A549 (cell line): ENCODE measurements at regions not wholly inside any gene's neighbourhood (a gene's known extent, or its start where the extent isn't known, plus 50 kb on each side); places are given as distances from the start of the nearest gene placed in this dataset.

Experiments used
- ATAC-seq, 2 experiments: fragments of 200-7000 bp in 1 of 2; fragments of >200 bp in 1 of 2; cut with Nextera tagmentation in 1 of 2; cut with Tn5 transposase in 1 of 2; 3 replicates each; pipeline versions ENCODE4 v1.8.0 to v1.9.1; 2018 to 2020; ENCODE audit warnings: mild to moderate bottlenecking in 1 of 2, moderate library complexity in 1 of 2
- CTCF ChIA-PET: fragments of 300-600 bp; sonication (Branson Sonifier 250); formaldehyde crosslinking; extraction: SDS; loops from one replicate; lab custom pipeline; 2021; ENCODE audit warnings: antibody characterized with exemption, inconsistent platforms; lab: Yijun Ruan, JAX
- POLR2A ChIA-PET: fragments of 350-600 bp; formaldehyde crosslinking; extraction: SDS; loops from one replicate; lab custom pipeline; 2021; ENCODE audit warnings: antibody characterized with exemption, inconsistent platforms; lab: Yijun Ruan, JAX
- DNase-seq, 2 experiments: peaks; one replicate each; pipeline versions ENCODE4 v3.0.0 to v3.0.0-alpha.2; 2011 to 2016; ENCODE audit warnings: low read depth in 1 of 2, low spot score in 1 of 2
- FAIRE-seq: peaks from 2 replicates; lab custom pipeline; 2011; peaks lifted over from hg19 to GRCh38; lab: Jason Lieb, UNC
- H3K27ac ChIP-seq, 2 experiments: fragments of >200 bp; sonication (Bioruptor Twin); formaldehyde crosslinking; 3 replicates each; pipeline ENCODE4 v1.5.1; 2016 to 2017
- H3K4me1 ChIP-seq: fragments of >200 bp; sonication (Bioruptor Twin); formaldehyde crosslinking; 3 replicates; pipeline ENCODE4 v1.6.1; 2016
- H3K4me2 ChIP-seq: fragments of >200 bp; sonication (Bioruptor Twin); formaldehyde crosslinking; 3 replicates; pipeline ENCODE4 v1.6.1; 2016
- H3K4me3 ChIP-seq: fragments of >200 bp; sonication (Bioruptor Twin); formaldehyde crosslinking; 3 replicates; pipeline ENCODE4 v1.5.1; 2016
- H3K9me3 ChIP-seq: fragments of >200 bp; sonication (Bioruptor Twin); formaldehyde crosslinking; 3 replicates; pipeline ENCODE4 v1.6.1; 2016
- BHLHE40 ChIP-seq: IDR thresholded peaks from 2 replicates; pipeline ENCODE4 v1.6.1; 2012; ENCODE audit warnings: low read depth, low read length, inconsistent platforms
- CBX2 ChIP-seq: fragments of 200-600 bp; sonication (generic); IDR thresholded peaks from 2 replicates; pipeline ENCODE4 v1.6.1; 2016; ENCODE audit warnings: low read depth, mild to moderate bottlenecking, borderline replicate concordance
- CHD4 ChIP-seq: fragments of 200-600 bp; sonication (generic); IDR thresholded peaks from 2 replicates; pipeline ENCODE4 v1.6.1; 2016; ENCODE audit warnings: antibody characterized with exemption, mild to moderate bottlenecking, borderline replicate concordance
- EHMT2 ChIP-seq: fragments of 200-600 bp; sonication (generic); IDR thresholded peaks from 2 replicates; pipeline ENCODE4 v1.6.1; 2016; ENCODE audit warnings: antibody characterized with exemption, low read depth, mild to moderate bottlenecking, moderate library complexity
- GATA3 ChIP-seq: IDR thresholded peaks from 2 replicates; pipeline ENCODE4 v1.6.1; 2012; ENCODE audit warnings: borderline replicate concordance
- HDAC2 ChIP-seq: fragments of 200-600 bp; sonication (generic); IDR thresholded peaks from 2 replicates; pipeline ENCODE4 v1.6.1; 2016
- HMGXB4 ChIP-seq: fragments of 250-450 bp; sonication (Bioruptor Pico); IDR thresholded peaks from 2 replicates; pipeline ENCODE4 v1.5.0; 2021; ENCODE audit warnings: mild to moderate bottlenecking, moderate library complexity, borderline replicate concordance
- HOXB13 ChIP-seq: fragments of 250-450 bp; sonication (Bioruptor Pico); IDR thresholded peaks from 2 replicates; pipeline ENCODE4 v1.5.0; 2020; ENCODE audit warnings: low read depth, mild to moderate bottlenecking, moderate library complexity
- HOXB5 ChIP-seq: fragments of 250-450 bp; sonication (Bioruptor Pico); IDR thresholded peaks from 2 replicates; pipeline ENCODE4 v1.5.0; 2020; ENCODE audit warnings: mild to moderate bottlenecking, moderate library complexity
- KDM1A ChIP-seq: fragments of 200-600 bp; sonication (generic); IDR thresholded peaks from 2 replicates; pipeline ENCODE4 v1.6.1; 2016; ENCODE audit warnings: low read depth, mild to moderate bottlenecking
- KDM5A ChIP-seq: fragments of 200-600 bp; sonication (generic); IDR thresholded peaks from 2 replicates; pipeline ENCODE4 v1.6.1; 2016; ENCODE audit warnings: antibody characterized with exemption, mild to moderate bottlenecking
- MAFK ChIP-seq: fragments of 450-650 bp; IDR thresholded peaks from 2 replicates; pipeline ENCODE4 v1.6.1; 2014; ENCODE audit not compliant: partially characterized antibody
- SMC3 ChIP-seq: fragments of >200 bp; sonication (Bioruptor Twin); formaldehyde crosslinking; IDR thresholded peaks from 3 replicates; pipeline ENCODE4 v1.6.1; 2018; ENCODE audit warnings: inconsistent platforms
- ZFP36 ChIP-seq: fragments of 450-650 bp; IDR thresholded peaks from 2 replicates; pipeline ENCODE4 v1.6.1; 2014; ENCODE audit warnings: borderline replicate concordance; ENCODE audit not compliant: partially characterized antibody
- WGBS: methylation state at CpG from one replicate; pipeline ENCODE4 v1.1.6; 2017; ENCODE audit errors: missing lambda C conversion rate; 5-methylcytosine and 5-hydroxymethylcytosine counted together
- TF ChIP-seq, protein P1 (sequence below): IDR thresholded peaks from 2 replicates; pipeline ENCODE4 v1.6.1; 2012; ENCODE audit warnings: low read depth, borderline replicate concordance
- TF ChIP-seq, protein P2 (sequence below): fragments of >200 bp; sonication (Bioruptor Twin); formaldehyde crosslinking; IDR thresholded peaks from 2 replicates; pipeline ENCODE4 v1.6.1; 2016
- TF ChIP-seq, protein P3 (sequence below): fragments of >200 bp; sonication (Bioruptor Twin); formaldehyde crosslinking; IDR thresholded peaks from 3 replicates; pipeline ENCODE4 v1.6.1; 2016

- DNase-seq = no peak
- ATAC-seq = no peak
- POLR2A ChIA-PET = no interaction called here
- TF ChIP-seq ZFP36 (no peak), BHLHE40 (no peak), EHMT2 (no peak), KDM1A (no peak), MAFK (peak; percentile 47), KDM5A (no peak)
- TF ChIP-seq, all 56 proteins: peak for 1
- no peak overlapping the region for H3K4me2 ChIP-seq
- H3K27ac ChIP-seq = no peak overlapping the region
- 51% methylated on average over 2 of the region's 2 CpGs for WGBS
- CTCF ChIA-PET = no interaction called here
- FAIRE-seq = no peak
- no peak overlapping the region for H3K4me3 ChIP-seq
- H3K9me3 ChIP-seq = no peaks in the 10 kb centered on the region; the same call in 2 of the 3 replicates
- no peaks in the 10 kb centered on the region for H3K4me1 ChIP-seq
Measured at GRCh38 chr5:103340132-103340531, 81.6 kb downstream of the MACIR start.

GRCh38 chr5:103336941-103337340 is 78.4 kb downstream of the MACIR start:
- POLR2A ChIA-PET = no interaction called here
- Histone ChIP-seq H3K27ac (no peak overlapping the region), H3K4me1 (no peaks in the 10 kb centered on the region), H3K4me2 (no peak overlapping the region), H3K4me3 (no peak overlapping the region), H3K9me3 (no peaks in the 10 kb centered on the region)
- no peak for ATAC-seq
- TF ChIP-seq, protein P1, sequence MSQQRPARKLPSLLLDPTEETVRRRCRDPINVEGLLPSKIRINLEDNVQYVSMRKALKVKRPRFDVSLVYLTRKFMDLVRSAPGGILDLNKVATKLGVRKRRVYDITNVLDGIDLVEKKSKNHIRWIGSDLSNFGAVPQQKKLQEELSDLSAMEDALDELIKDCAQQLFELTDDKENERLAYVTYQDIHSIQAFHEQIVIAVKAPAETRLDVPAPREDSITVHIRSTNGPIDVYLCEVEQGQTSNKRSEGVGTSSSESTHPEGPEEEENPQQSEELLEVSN = no peak
- TF ChIP-seq CBX2 (no peak), GATA3 (no peak)
- CTCF ChIA-PET = no interaction called here
- DNase-seq = no peak
- no peak for FAIRE-seq
- WGBS = 27% methylated on average over 2 of the region's 2 CpGs

DNA sequence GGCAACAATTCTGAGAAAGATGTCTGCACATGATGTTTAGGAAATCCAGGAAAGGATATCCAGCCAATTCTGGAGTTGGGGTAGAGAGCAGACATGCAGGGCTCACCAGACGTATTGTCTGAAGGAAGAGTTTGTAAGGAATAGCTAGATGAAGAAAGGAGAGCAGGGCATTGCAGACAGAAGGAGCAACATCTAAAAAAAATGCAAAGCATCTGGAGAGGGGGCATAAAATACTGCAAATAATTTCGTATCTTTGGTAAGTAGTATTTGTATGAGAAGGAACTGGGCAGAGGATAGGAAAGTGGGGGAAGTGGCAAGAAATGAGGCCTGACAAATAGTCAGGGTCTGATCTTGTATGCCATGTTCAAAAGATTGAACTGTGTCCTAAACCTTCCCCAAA is 74.8 kb downstream of the MACIR start:
- DNase-seq (no peak), FAIRE-seq (no peak), ATAC-seq (no peak)
- WGBS = 27% methylated on average over 2 of the region's 2 CpGs
- H3K4me3 ChIP-seq = no peak overlapping the region
- ChIA-PET CTCF (interaction anchor here (0.6 kb wide), 1 partner anchor 770 kb away, joined by 6 read pairs; no protein-coding TSS in a partner anchor), POLR2A (no interaction called here)
- no peaks in the 10 kb centered on the region for H3K9me3 ChIP-seq
- H3K4me2 ChIP-seq = no peak overlapping the region
- TF ChIP-seq SMC3 (no peak), CHD4 (no peak), HOXB5 (CRISPR knock-in tag) (no peak)
- H3K27ac ChIP-seq = no peak overlapping the region
- no peaks in the 10 kb centered on the region for H3K4me1 ChIP-seq

DNA sequence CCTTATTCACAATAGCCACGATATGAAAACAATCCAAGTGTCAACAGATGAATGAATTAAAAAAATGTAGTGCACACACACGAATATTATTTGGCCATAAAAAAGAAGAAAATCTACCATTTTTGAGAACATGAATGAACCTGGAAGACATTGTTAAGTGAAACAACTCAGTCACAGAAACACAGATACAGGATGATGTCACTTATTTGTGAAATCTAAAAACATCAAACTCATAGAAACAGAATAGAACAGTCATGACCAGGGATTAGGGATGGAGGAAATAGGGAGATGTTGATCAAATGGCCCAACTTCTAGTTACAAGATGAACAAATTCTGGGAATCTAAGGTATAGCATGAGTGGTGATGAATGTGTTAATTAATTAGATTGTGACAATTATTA is 72.3 kb downstream of the MACIR start:
- no peak for DNase-seq
- H3K4me3 ChIP-seq = no peak overlapping the region
- CTCF ChIA-PET = no interaction called here
- H3K9me3 ChIP-seq = no peaks in the 10 kb centered on the region
- FAIRE-seq = no peak
- 5% methylated on average over 2 of the region's 2 CpGs for WGBS
- no peak overlapping the region for H3K4me2 ChIP-seq
- TF ChIP-seq HMGXB4 (no peak), HOXB13 (CRISPR knock-in tag) (no peak), KDM1A (no peak), HDAC2 (no peak), KDM5A (no peak)
- TF ChIP-seq, protein P2, sequence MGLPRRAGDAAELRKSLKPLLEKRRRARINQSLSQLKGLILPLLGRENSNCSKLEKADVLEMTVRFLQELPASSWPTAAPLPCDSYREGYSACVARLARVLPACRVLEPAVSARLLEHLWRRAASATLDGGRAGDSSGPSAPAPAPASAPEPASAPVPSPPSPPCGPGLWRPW = no peak
- TF ChIP-seq, protein P3, sequence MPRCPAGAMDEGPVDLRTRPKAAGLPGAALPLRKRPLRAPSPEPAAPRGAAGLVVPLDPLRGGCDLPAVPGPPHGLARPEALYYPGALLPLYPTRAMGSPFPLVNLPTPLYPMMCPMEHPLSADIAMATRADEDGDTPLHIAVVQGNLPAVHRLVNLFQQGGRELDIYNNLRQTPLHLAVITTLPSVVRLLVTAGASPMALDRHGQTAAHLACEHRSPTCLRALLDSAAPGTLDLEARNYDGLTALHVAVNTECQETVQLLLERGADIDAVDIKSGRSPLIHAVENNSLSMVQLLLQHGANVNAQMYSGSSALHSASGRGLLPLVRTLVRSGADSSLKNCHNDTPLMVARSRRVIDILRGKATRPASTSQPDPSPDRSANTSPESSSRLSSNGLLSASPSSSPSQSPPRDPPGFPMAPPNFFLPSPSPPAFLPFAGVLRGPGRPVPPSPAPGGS = no peak
- POLR2A ChIA-PET = no interaction called here
- H3K27ac ChIP-seq = no peak overlapping the region
- H3K4me1 ChIP-seq = no peaks in the 10 kb centered on the region
- no peak for ATAC-seq
